Epithelial cell of proximal tubule (primary cell): ENCODE measurements at regions not wholly inside any gene's neighbourhood (a gene's known extent, or its start where the extent isn't known, plus 50 kb on each side); places are given as distances from the start of the nearest gene placed in this dataset.

Source experiments
- DNase-seq: peaks from one replicate; pipeline ENCODE4 v3.0.0-alpha.2; 2011; ENCODE audit warnings: low read depth
- H3K4me3 ChIP-seq: 2 replicates; pipeline ENCODE4 v1.5.1; 2011; ENCODE audit warnings: low read depth, mild to moderate bottlenecking, low read length
- CTCF ChIP-seq: conservative IDR thresholded peaks from 2 replicates; pipeline ENCODE4 v1.5.1; 2012; ENCODE audit warnings: low read depth, mild to moderate bottlenecking, low read length

GRCh38 chrY:12403916-12404315, 297.1 kb upstream of the USP9Y start:
- DNase-seq = no peak
- H3K4me3 ChIP-seq = no peak overlapping the region
- TF ChIP-seq CTCF = no peak

GRCh38 chrY:12408236-12408635, 292.8 kb upstream of the USP9Y start:
- TF ChIP-seq CTCF = no peak
- DNase-seq = no peak
- H3K4me3 ChIP-seq = no peak overlapping the region

GRCh38 chrY:12410696-12411095, 290.3 kb upstream of the USP9Y start:
- no peak for DNase-seq
- H3K4me3 ChIP-seq = no peak overlapping the region
- no peak for TF ChIP-seq CTCF

GRCh38 chrY:12421072-12421787, 279.8 kb upstream of the USP9Y start:
- peak overlapping the region; percentile 40 for H3K4me3 ChIP-seq
- DNase-seq = no peak
- TF ChIP-seq CTCF = peak; percentile 5

GRCh38 chrY:12421788-12422124, 279.3 kb upstream of the USP9Y start:
- DNase-seq = no peak
- TF ChIP-seq CTCF = peak; percentile 0
- peak overlapping the region; percentile 40 for H3K4me3 ChIP-seq

- DNase-seq = no peak
- no peak for TF ChIP-seq CTCF
- no peak overlapping the region for H3K4me3 ChIP-seq
Observed at GRCh38 chrY:12422536-12422935, 278.5 kb upstream of the USP9Y start.

GRCh38 chrY:12423416-12424252, 277.4 kb upstream of the USP9Y start:
- no peak for DNase-seq

More at GRCh38 chrY:12423416-12424252, 277.4 kb upstream of the USP9Y start:
- no peak overlapping the region for H3K4me3 ChIP-seq
- TF ChIP-seq CTCF = no peak
